Activated naive CD8-positive, alpha-beta T cell treated with anti-CD3 and anti-CD28 coated beads for 36 hours (primary cell): ENCODE measurements at regions not wholly inside any gene's neighbourhood (a gene's known extent, or its start where the extent isn't known, plus 50 kb on each side); places are given as distances from the start of the nearest gene placed in this dataset.
"Not testable (repeated sequence)": the region's sequence is repeated elsewhere in the genome, so short reads cannot be mapped to it uniquely, and the experiment has no call there.

Experiments used
- DNase-seq: peaks from one replicate; pipeline ENCODE4 v3.0.0; 2021
- H3K27ac Mint-ChIP-seq: one replicate; pipeline ENCODE4 v1.8.0; 2022; ENCODE audit warnings: mild to moderate bottlenecking, moderate library complexity, mixed read lengths
- H3K27me3 Mint-ChIP-seq: one replicate; pipeline ENCODE4 v1.8.0; 2022; ENCODE audit warnings: mild to moderate bottlenecking, mixed read lengths
- H3K36me3 Mint-ChIP-seq: one replicate; pipeline ENCODE4 v1.8.0; 2021; ENCODE audit warnings: mild to moderate bottlenecking, mixed read lengths
- H3K4me1 Mint-ChIP-seq: one replicate; pipeline ENCODE4 v1.8.0; 2021; ENCODE audit warnings: mixed read lengths
- H3K4me3 Mint-ChIP-seq: one replicate; pipeline ENCODE4 v1.8.0; 2022; ENCODE audit warnings: mild to moderate bottlenecking, moderate library complexity, mixed read lengths
- H3K9me3 Mint-ChIP-seq: one replicate; pipeline ENCODE4 v1.8.0; 2022; ENCODE audit warnings: mixed read lengths

GRCh38 chr3:40661284-40661683, 136.5 kb downstream of the ZNF621 start:
- Mint-ChIP-seq H3K36me3 (no peaks in the 10 kb centered on the region), H3K4me3 (no peak overlapping the region), H3K4me1 (no peaks in the 10 kb centered on the region), H3K27ac (no peak overlapping the region), H3K9me3 (no peaks in the 10 kb centered on the region), H3K27me3 (peaks cover 3% of the 10 kb centered on the region)
- DNase-seq, result no peak

- no peaks in the 10 kb centered on the region for H3K9me3 Mint-ChIP-seq
- no peaks in the 10 kb centered on the region for H3K36me3 Mint-ChIP-seq
- no peak overlapping the region for H3K27ac Mint-ChIP-seq
- H3K4me1 Mint-ChIP-seq, result no peaks in the 10 kb centered on the region
- no peak for DNase-seq
- H3K4me3 Mint-ChIP-seq, result no peak overlapping the region
- H3K27me3 Mint-ChIP-seq, result peaks cover 3% of the 10 kb centered on the region
Measured at GRCh38 chr3:40663280-40663679, 138.5 kb downstream of the ZNF621 start.

GRCh38 chr3:40669176-40669575, 144.4 kb downstream of the ZNF621 start:
- H3K36me3 Mint-ChIP-seq, result no peaks in the 10 kb centered on the region
- peaks cover 4% of the 10 kb centered on the region for H3K27me3 Mint-ChIP-seq
- no peak overlapping the region for H3K27ac Mint-ChIP-seq
- no peaks in the 10 kb centered on the region for H3K4me1 Mint-ChIP-seq
- H3K4me3 Mint-ChIP-seq, result no peak overlapping the region
- no peak for DNase-seq
- no peaks in the 10 kb centered on the region for H3K9me3 Mint-ChIP-seq

GRCh38 chr3:40672861-40673260, 148.1 kb downstream of the ZNF621 start:
- H3K9me3 Mint-ChIP-seq, result no peaks in the 10 kb centered on the region
- DNase-seq, result no peak
- no peaks in the 10 kb centered on the region for H3K36me3 Mint-ChIP-seq
- H3K27ac Mint-ChIP-seq, result no peak overlapping the region
- H3K4me1 Mint-ChIP-seq, result no peaks in the 10 kb centered on the region
- H3K4me3 Mint-ChIP-seq, result no peak overlapping the region
- H3K27me3 Mint-ChIP-seq, result peaks cover 11% of the 10 kb centered on the region

GRCh38 chr3:40677321-40677720, 152.6 kb downstream of the ZNF621 start:
- Mint-ChIP-seq H3K27ac (no peak overlapping the region), H3K4me1 (no peaks in the 10 kb centered on the region), H3K4me3 (no peak overlapping the region), H3K27me3 (peaks cover 11% of the 10 kb centered on the region), H3K36me3 (no peaks in the 10 kb centered on the region), H3K9me3 (no peaks in the 10 kb centered on the region)
- no peak for DNase-seq

- Mint-ChIP-seq H3K27me3 (peaks cover 11% of the 10 kb centered on the region), H3K4me3 (no peak overlapping the region), H3K27ac (no peak overlapping the region), H3K36me3 (no peaks in the 10 kb centered on the region), H3K4me1 (no peaks in the 10 kb centered on the region), H3K9me3 (no peaks in the 10 kb centered on the region)
- no peak for DNase-seq
Measured at GRCh38 chr3:40677749-40678148, 153.0 kb downstream of the ZNF621 start.

GRCh38 chr3:40679290-40679689, 154.5 kb downstream of the ZNF621 start:
- Mint-ChIP-seq H3K4me1 (no peaks in the 10 kb centered on the region), H3K36me3 (no peaks in the 10 kb centered on the region), H3K9me3 (no peaks in the 10 kb centered on the region), H3K27me3 (peaks cover 5% of the 10 kb centered on the region), H3K4me3 (no peak overlapping the region), H3K27ac (no peak overlapping the region)
- no peak for DNase-seq

GRCh38 chr3:40680685-40681657, 156.2 kb downstream of the ZNF621 start:
- no peak for DNase-seq
- Mint-ChIP-seq H3K4me3 (no peak overlapping the region), H3K27me3 (no peaks in the 10 kb centered on the region), H3K36me3 (no peaks in the 10 kb centered on the region), H3K9me3 (no peaks in the 10 kb centered on the region), H3K27ac (no peak overlapping the region), H3K4me1 (no peaks in the 10 kb centered on the region)

- no peak overlapping the region for H3K27ac Mint-ChIP-seq
- H3K4me3 Mint-ChIP-seq, result no peak overlapping the region
- no peaks in the 10 kb centered on the region for H3K4me1 Mint-ChIP-seq
- no peak for DNase-seq
- no peaks in the 10 kb centered on the region for H3K36me3 Mint-ChIP-seq
- no peaks in the 10 kb centered on the region for H3K27me3 Mint-ChIP-seq
- H3K9me3 Mint-ChIP-seq, result no peaks in the 10 kb centered on the region
Measured at GRCh38 chr3:40681658-40682055, 156.9 kb downstream of the ZNF621 start.

- no peak for DNase-seq
- Mint-ChIP-seq H3K27me3 (peaks cover 5% of the 10 kb centered on the region), H3K4me3 (no peak overlapping the region), H3K4me1 (no peaks in the 10 kb centered on the region), H3K9me3 (no peaks in the 10 kb centered on the region), H3K27ac (no peak overlapping the region), H3K36me3 (no peaks in the 10 kb centered on the region)
Measured at GRCh38 chr3:40689837-40690236, 165.1 kb downstream of the ZNF621 start.

- no peaks in the 10 kb centered on the region for H3K4me1 Mint-ChIP-seq
- no peaks in the 10 kb centered on the region for H3K36me3 Mint-ChIP-seq
- H3K9me3 Mint-ChIP-seq, result no peaks in the 10 kb centered on the region
- no peak overlapping the region for H3K4me3 Mint-ChIP-seq
- H3K27ac Mint-ChIP-seq, result no peak overlapping the region
- H3K27me3 Mint-ChIP-seq, result peaks cover 5% of the 10 kb centered on the region
- DNase-seq, result no peak
Measured at GRCh38 chr3:40690749-40691451, 166.1 kb downstream of the ZNF621 start.

GRCh38 chr3:40691452-40691861, 166.7 kb downstream of the ZNF621 start:
- Mint-ChIP-seq H3K27me3 (peaks cover 5% of the 10 kb centered on the region), H3K36me3 (no peaks in the 10 kb centered on the region), H3K4me3 (no peak overlapping the region), H3K27ac (no peak overlapping the region), H3K4me1 (no peaks in the 10 kb centered on the region), H3K9me3 (no peaks in the 10 kb centered on the region)
- no peak for DNase-seq

GRCh38 chr3:40695848-40696247, 171.1 kb downstream of the ZNF621 start:
- H3K4me3 Mint-ChIP-seq, result no peak overlapping the region
- no peaks in the 10 kb centered on the region for H3K36me3 Mint-ChIP-seq
- H3K27ac Mint-ChIP-seq, result no peak overlapping the region
- no peak for DNase-seq
- peaks cover 13% of the 10 kb centered on the region for H3K27me3 Mint-ChIP-seq
- H3K9me3 Mint-ChIP-seq, result peaks cover 4% of the 10 kb centered on the region
- no peaks in the 10 kb centered on the region for H3K4me1 Mint-ChIP-seq

GRCh38 chr3:40698611-40699010, 173.9 kb downstream of the ZNF621 start:
- not testable (repeated sequence) for H3K4me3 Mint-ChIP-seq, H3K9me3 Mint-ChIP-seq, DNase-seq, H3K27me3 Mint-ChIP-seq, H3K27ac Mint-ChIP-seq, H3K4me1 Mint-ChIP-seq, H3K36me3 Mint-ChIP-seq

GRCh38 chr3:40701016-40701588, 176.3 kb downstream of the ZNF621 start:
- Mint-ChIP-seq H3K27ac (no peak overlapping the region), H3K9me3 (peaks cover 4% of the 10 kb centered on the region), H3K4me3 (no peak overlapping the region), H3K36me3 (no peaks in the 10 kb centered on the region), H3K27me3 (peaks cover 8% of the 10 kb centered on the region), H3K4me1 (no peaks in the 10 kb centered on the region)
- no peak for DNase-seq
